NT2/D1 (cell line): ENCODE measurements at regions not wholly inside any gene's neighbourhood (a gene's known extent, or its start where the extent isn't known, plus 50 kb on each side); places are given as distances from the start of the nearest gene placed in this dataset.

Experiments
- YY1 ChIP-seq: IDR thresholded peaks from 2 replicates; pipeline ENCODE4 v1.6.1; 2011; ENCODE audit not compliant: insufficient read length, insufficient read depth
- ZNF274 ChIP-seq: IDR thresholded peaks from 2 replicates; pipeline ENCODE4 v1.6.1; 2011; ENCODE audit warnings: mild to moderate bottlenecking, low read depth, low read length

- no peak for TF ChIP-seq YY1
- no peak for TF ChIP-seq ZNF274
Observed at GRCh38 chr7:149637911-149638565, 135.3 kb downstream of the ZNF467 start.
